ENCODE measurements at regions not wholly inside any gene's neighbourhood (a gene's known extent, or its start where the extent isn't known, plus 50 kb on each side); places are given as distances from the start of the nearest gene placed in this dataset.

DNA sequence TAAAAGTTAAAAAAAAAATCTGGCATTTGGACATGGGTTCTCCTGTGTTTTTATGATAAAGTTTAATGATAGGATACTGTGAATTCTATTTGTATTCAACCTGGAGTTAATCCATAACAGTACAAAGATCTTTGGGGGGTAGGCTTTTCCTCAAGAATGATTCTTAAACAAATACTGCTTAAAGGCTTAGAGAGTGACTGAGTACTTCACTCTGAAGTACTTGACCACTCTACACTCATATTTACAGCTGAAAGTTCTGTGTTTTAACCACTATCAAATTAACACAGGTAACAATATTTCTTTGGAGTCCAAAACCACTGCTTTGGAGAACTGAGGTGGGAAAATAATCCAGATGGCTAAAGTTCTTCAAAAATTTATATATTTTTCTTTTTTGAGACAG, 74.2 kb upstream of the TMEM168 start:
- Histone ChIP-seq H3K9me3 (ENCODE audit: low read depth, low read length) (no peaks in the 10 kb centered on the region), H3K4me3 (ENCODE audit: low read length) (no peak overlapping the region), H3K4me1 (ENCODE audit: insufficient read depth, low read length) (no peaks in the 10 kb centered on the region), H3K27me3 (ENCODE audit: insufficient read depth, low read length) (no peaks in the 10 kb centered on the region)

GRCh38 chr7:112858838-112859237, 68.6 kb upstream of the TMEM168 start:
- Histone ChIP-seq H3K9me3 (ENCODE audit: low read depth, low read length) (no peaks in the 10 kb centered on the region), H3K27me3 (ENCODE audit: insufficient read depth, low read length) (no peaks in the 10 kb centered on the region), H3K4me3 (ENCODE audit: low read length) (no peak overlapping the region), H3K4me1 (ENCODE audit: insufficient read depth, low read length) (no peaks in the 10 kb centered on the region)

DNA sequence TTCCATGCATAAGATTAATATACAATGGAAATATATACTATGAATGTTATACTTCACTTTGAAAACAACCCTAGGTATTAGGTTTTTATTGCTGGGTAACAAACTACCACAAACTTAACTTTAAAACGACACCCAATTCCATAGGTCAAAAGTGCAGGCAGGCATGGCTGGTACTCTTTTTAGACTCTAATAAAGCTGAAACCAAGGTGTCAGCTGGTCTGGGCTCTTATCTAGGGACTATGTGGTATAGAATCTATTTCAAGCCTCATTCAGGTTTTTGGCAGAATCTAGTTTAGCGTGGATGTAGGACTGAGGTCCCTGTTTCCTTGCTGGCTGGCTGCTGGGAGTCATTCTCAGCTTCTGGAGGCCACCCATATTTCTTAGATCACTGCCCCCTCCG, 65.0 kb upstream of the TMEM168 start:
- Histone ChIP-seq H3K27me3 (ENCODE audit: insufficient read depth, low read length) (no peaks in the 10 kb centered on the region), H3K4me3 (ENCODE audit: low read length) (no peak overlapping the region), H3K4me1 (ENCODE audit: insufficient read depth, low read length) (no peaks in the 10 kb centered on the region), H3K9me3 (ENCODE audit: low read depth, low read length) (no peaks in the 10 kb centered on the region)

DNA sequence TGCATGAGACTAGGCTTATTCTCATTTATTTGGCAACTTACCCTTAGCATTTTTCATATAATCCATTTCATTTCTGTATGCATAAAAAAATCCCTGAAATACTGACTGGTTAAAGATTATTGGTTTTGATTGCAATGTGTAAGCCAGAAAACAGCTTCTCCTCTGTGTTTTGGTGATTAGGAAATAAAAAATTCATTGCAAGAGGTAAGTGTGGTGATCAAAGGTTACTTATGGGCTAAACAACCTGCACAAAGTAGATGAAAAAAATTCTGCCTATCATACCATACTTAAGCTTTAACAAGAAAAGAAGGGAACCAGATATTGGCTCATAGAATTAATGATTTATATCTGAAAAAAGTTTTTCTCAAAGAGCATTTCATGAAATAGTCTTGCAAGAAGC, 64.0 kb upstream of the TMEM168 start:
- Histone ChIP-seq H3K27me3 (ENCODE audit: insufficient read depth, low read length) (no peaks in the 10 kb centered on the region), H3K4me1 (ENCODE audit: insufficient read depth, low read length) (no peaks in the 10 kb centered on the region), H3K4me3 (ENCODE audit: low read length) (no peak overlapping the region), H3K9me3 (ENCODE audit: low read depth, low read length) (no peaks in the 10 kb centered on the region)

GRCh38 chr7:112853422-112853821, 63.2 kb upstream of the TMEM168 start:
- H3K4me1 ChIP-seq (ENCODE audit: insufficient read depth, low read length): no peaks in the 10 kb centered on the region
- no peaks in the 10 kb centered on the region for H3K27me3 ChIP-seq (ENCODE audit: insufficient read depth, low read length)
- H3K9me3 ChIP-seq (ENCODE audit: low read depth, low read length): no peaks in the 10 kb centered on the region
- H3K4me3 ChIP-seq (ENCODE audit: low read length): no peak overlapping the region

DNA sequence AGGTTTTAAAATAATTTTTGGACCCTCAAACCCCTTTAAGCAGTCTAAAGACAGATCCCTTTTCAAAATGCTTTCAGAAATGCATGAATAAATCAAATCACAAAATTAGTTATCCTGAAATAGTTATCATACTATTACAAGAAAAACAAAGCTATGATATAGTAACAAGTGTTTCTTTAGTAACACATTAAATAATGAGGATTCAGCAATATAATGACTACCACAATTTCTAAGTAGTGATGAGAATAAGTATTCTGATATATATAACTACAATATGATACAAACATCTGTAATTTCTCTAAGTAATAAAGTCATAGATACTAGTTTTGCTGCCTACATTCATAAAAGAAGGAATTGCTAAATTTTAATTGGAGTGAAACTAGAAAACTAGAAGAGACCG, 53.0 kb upstream of the TMEM168 start:
- no peak overlapping the region for H3K4me3 ChIP-seq (ENCODE audit: low read length)
- H3K4me1 ChIP-seq (ENCODE audit: insufficient read depth, low read length): no peaks in the 10 kb centered on the region
- no peaks in the 10 kb centered on the region for H3K9me3 ChIP-seq (ENCODE audit: low read depth, low read length)
- no peaks in the 10 kb centered on the region for H3K27me3 ChIP-seq (ENCODE audit: insufficient read depth, low read length)
